T follicular helper cell (primary cell): ENCODE measurements at regions not wholly inside any gene's neighbourhood (a gene's known extent, or its start where the extent isn't known, plus 50 kb on each side); places are given as distances from the start of the nearest gene placed in this dataset.

Experiments
- DNase-seq: peaks from one replicate; pipeline ENCODE4 v3.0.0-alpha.2; 2020; ENCODE audit warnings: low read depth

GRCh38 chr12:91311081-91311480 lies 128.5 kb upstream of the DCN start:
- no peak for DNase-seq

GRCh38 chr12:91309450-91309849 lies 126.8 kb upstream of the DCN start:
- no peak for DNase-seq

- no peak for DNase-seq
Measured at GRCh38 chr12:91307957-91308670, 125.5 kb upstream of the DCN start.

DNA sequence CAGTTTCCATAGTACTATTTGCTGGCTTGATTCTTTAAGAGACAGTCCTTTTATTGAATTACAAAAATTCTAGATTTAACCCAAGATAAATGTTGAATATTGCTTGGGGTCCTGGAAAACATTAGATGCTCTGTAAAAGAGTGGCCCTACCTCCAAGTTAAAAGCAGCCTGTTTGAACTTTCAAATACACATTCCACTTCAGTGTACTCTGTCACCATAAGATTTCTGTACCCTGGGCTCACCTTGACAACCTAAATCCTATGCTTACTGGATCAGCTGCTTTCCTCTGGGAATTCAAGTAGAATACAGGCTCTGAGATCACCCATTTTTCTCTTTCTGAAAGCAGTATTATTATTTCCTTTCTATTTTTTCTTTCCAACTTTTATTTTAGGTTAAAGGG lies 107.7 kb upstream of the DCN start:
- DNase-seq, result no peak

GRCh38 chr12:91289906-91290305 lies 107.3 kb upstream of the DCN start:
- no peak for DNase-seq

DNA sequence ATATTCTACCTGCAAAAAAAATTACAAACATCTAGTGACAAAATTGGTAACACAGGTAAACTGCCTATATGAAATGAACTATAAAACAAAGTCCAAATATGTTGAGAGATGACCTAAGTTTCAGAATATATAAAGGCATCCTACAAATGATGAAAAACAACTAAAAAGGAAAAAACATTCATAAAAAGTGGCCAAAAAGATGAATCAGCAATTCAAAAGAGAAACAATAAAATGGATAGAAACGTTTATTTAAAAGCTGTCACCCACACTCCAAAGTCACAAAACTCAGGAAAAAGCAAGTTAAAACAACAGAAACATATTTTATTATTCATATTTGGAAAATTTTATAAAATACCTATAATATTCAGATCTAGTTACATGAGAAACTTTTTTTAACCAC lies 106.5 kb upstream of the DCN start:
- no peak for DNase-seq

DNA sequence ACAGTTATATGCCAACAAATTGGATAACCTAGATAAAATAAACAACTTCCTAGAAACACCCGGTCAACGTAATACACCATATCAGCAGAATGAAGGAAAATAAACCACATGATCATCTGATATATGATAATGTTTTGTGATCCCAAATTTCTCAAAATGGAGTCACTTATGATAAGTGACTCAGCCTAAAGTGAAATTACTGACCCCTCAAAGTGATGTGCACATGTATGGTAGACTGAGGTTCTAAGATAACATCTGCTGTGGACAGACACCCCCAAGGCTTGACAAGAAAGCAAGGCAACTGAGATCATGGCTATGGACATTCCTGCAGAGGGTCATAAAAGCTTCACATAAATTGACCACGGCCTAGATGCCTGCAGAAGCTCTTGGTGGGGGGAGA lies 105.1 kb upstream of the DCN start:
- DNase-seq, result no peak

DNA sequence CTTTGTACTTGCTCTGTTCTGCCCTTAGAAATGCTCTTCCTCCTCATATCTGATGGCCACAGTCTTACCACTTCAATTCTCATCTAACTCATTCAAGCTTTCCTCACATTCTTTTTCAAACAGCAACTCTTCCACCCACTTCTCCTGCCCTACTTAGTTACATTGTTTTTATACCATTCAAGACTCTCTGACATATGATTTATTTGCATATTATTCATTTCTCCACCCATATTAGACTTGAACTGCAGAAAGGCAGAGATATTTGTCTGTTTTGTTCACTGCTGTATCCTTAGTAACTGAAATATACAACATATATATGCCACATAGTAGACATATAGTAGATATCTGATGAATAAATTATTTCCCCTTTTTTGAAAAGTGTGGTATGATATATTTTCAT lies 95.5 kb upstream of the DCN start:
- no peak for DNase-seq

GRCh38 chr12:91276509-91276908 lies 93.9 kb upstream of the DCN start:
- DNase-seq, result no peak

DNA sequence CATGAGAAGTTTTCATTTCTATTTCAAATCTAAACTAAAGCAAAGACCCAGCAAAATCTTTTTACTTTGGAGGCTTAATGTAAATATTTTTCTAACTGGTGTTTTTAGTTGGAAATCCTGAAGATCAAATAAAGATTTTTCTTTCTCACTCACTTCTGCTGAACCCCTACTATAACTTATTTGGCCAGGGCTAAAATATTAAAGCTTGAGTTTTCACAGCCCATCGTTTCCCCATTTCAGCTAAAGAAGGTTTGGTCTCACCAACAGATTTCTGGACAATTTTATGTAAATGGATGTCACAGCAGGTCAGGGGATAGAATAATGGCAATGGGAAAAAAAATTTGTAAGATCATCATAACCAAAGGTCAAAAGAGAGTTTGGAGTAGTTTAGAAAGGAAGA lies 92.7 kb upstream of the DCN start:
- no peak for DNase-seq

DNA sequence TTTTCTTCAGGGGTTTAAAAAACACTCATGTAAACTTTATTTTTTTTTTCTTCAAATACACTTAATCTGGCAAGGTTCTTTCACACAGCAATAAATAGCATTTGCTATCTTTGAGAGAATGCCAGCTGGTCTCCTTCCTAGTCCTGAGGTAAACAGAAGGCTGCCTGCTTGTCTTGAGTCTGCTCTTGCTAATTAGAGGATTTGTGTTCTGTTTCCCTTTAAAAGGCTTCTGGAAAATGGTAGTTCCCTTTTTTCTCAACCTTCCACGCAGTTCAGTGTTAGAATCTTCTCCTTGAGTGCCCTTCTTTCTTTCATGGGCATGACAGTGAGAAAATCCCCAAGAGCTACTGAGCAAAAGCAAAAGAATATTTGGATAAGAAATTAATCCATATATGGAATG lies 92.3 kb upstream of the DCN start:
- DNase-seq, result no peak

- DNase-seq, result no peak
Measured at GRCh38 chr12:91273560-91273959, 90.9 kb upstream of the DCN start.

DNA sequence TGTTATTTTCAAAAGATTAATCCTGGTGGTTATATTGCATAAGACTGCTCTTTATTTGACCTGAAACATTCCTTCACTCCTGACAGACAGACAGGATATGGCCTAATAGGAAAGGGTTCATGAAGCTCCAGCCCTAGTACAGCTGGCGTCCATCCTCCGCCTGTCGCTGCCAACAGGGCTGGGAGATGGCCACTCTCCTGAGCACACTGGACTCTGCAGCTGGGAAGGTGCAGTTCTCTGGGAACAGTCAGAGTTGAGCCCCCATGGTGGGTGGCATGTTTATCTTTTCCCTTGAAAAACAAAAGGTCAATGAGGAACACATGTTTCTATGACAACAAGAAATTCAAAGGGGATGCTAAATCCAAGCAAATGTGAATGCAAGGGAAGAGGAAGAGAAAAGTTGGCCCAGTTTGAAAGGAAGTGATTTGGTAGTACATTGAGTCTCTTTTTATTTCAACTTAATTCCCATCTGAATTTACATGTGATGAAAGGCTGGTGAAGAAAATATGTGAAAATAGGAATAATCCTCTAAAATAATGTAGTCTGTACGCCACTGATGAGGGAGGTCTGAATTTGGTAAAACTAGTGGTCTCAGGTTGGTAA lies 89.9 kb upstream of the DCN start:
- DNase-seq, result no peak

- no peak for DNase-seq
Measured at GRCh38 chr12:91271185-91271584, 88.6 kb upstream of the DCN start.

GRCh38 chr12:91267039-91267438 lies 84.4 kb upstream of the DCN start:
- DNase-seq, result no peak

- DNase-seq, result no peak
Measured at GRCh38 chr12:91264178-91264577, 81.6 kb upstream of the DCN start.

- DNase-seq, result no peak
Measured at GRCh38 chr12:91261820-91262676, 79.4 kb upstream of the DCN start.

GRCh38 chr12:91256411-91256810 lies 73.8 kb upstream of the DCN start:
- no peak for DNase-seq

DNA sequence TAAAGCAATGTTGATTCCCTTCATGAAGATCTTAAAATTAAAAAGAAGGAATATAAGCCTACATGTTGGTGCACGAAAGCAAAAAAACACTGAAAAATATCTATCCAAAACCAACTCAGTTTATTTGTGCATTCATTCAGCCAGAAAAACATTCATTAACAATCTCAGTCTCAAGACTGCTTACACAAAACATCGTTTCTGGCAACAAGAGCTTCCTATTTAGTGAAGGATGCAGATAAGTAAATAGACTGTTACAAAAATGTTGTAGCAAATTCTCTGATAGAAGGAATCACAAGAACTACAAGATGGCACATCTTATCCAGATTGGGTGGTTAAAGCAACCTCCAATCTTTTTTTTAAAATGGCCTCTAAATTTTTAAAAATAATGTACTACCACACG lies 69.7 kb upstream of the DCN start:
- DNase-seq, result no peak

DNA sequence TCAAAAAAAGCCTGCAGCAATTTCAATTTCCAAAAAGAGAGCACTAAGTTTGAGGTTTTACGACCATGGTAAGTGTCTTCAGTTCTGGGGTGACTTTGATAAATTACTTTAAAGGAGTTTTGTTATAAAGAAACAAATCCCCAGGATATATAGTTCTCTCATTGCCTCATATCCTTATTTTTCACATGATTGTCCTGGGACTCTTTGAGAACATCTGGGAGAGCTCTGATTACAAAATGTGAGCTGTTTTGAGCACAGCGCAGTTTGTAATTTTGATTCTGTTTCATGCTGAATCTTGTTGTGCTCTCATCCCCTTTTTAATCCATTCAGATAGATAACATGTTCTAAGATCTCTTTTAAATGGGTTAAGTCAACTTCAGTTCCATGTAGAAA lies 67.7 kb upstream of the DCN start:
- no peak for DNase-seq

GRCh38 chr12:91249518-91250272 lies 67.1 kb upstream of the DCN start:
- DNase-seq, result no peak

GRCh38 chr12:91249054-91249453 lies 66.4 kb upstream of the DCN start:
- DNase-seq, result no peak
